ENCODE measurements at regions not wholly inside any gene's neighbourhood (a gene's known extent, or its start where the extent isn't known, plus 50 kb on each side); places are given as distances from the start of the nearest gene placed in this dataset.

DNA sequence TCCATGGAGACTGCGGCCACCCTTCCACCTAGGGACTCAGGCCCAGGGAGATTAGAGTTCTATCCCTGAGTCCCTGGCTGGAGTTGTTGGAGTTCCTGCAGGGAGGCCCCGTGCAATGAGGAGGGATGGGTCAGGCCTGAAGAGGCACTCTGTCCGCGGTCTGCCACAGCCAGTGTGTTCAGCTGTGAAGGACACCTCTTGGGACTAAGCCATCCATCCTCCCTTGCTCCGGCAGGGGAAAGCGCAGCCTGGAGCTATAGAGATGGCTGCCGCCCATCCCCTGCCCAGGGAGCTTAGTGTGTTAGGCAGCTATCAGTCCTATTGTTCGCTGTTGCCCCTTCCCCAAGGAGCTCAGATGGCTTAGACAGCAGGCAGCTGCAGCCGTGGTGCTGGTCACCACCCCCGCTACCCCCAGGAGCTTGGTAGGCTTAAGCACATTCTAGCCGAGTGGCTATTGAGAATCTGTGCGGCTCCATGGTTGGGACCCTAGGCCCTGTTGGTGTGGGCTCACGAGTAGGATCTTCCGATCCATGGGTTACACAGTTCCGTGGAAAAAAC is 141.3 kb downstream of the CYB561 start:
- Histone ChIP-seq H3K27me3 (ENCODE audit: insufficient read depth, low read depth, severe bottlenecking) (no peaks in the 10 kb centered on the region), H3K36me3 (no peaks in the 10 kb centered on the region; the same call in 1 of the 2 replicates), H3K9me3 (ENCODE audit: severe bottlenecking) (peaks cover 3% of the 10 kb centered on the region), H3K27ac (no peak overlapping the region), H3K4me3 (ENCODE audit: low read depth, low read length) (no peak overlapping the region)
- TF ChIP-seq, protein P1, sequence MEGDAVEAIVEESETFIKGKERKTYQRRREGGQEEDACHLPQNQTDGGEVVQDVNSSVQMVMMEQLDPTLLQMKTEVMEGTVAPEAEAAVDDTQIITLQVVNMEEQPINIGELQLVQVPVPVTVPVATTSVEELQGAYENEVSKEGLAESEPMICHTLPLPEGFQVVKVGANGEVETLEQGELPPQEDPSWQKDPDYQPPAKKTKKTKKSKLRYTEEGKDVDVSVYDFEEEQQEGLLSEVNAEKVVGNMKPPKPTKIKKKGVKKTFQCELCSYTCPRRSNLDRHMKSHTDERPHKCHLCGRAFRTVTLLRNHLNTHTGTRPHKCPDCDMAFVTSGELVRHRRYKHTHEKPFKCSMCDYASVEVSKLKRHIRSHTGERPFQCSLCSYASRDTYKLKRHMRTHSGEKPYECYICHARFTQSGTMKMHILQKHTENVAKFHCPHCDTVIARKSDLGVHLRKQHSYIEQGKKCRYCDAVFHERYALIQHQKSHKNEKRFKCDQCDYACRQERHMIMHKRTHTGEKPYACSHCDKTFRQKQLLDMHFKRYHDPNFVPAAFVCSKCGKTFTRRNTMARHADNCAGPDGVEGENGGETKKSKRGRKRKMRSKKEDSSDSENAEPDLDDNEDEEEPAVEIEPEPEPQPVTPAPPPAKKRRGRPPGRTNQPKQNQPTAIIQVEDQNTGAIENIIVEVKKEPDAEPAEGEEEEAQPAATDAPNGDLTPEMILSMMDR (IDR thresholded peaks at IDR 0.05; ENCODE audit: low read depth, low read length): no peak
- DNase-seq: no peak

DNA sequence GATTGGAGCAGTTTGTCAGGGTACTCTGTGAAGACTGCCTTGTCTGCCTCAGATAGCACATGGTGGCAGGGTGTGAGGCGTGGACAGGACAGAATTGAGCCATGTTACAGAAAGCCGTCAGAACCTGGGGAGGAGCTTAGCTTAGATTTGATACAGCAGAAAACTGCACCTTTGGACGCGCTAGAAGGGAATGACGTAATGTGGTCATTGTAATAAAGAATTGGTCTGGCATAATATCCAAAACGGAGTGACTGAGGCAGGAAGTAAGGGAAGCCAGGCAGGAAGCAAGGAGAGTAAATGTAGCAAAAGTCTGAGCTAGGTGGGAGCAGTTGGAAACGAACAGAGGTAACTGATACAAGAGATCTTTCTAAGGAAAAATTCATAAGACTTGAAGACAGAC is 140.2 kb downstream of the CYB561 start:
- Histone ChIP-seq H3K4me3 (ENCODE audit: low read depth, low read length) (no peak overlapping the region), H3K27me3 (ENCODE audit: insufficient read depth, low read depth, severe bottlenecking) (no peaks in the 10 kb centered on the region), H3K27ac (no peak overlapping the region), H3K36me3 (no peaks in the 10 kb centered on the region; the same call in 1 of the 2 replicates), H3K9me3 (ENCODE audit: severe bottlenecking) (peaks cover 3% of the 10 kb centered on the region)
- TF ChIP-seq, protein P1 (IDR thresholded peaks at IDR 0.05; ENCODE audit: low read depth, low read length): no peak
- DNase-seq: no peak

DNA sequence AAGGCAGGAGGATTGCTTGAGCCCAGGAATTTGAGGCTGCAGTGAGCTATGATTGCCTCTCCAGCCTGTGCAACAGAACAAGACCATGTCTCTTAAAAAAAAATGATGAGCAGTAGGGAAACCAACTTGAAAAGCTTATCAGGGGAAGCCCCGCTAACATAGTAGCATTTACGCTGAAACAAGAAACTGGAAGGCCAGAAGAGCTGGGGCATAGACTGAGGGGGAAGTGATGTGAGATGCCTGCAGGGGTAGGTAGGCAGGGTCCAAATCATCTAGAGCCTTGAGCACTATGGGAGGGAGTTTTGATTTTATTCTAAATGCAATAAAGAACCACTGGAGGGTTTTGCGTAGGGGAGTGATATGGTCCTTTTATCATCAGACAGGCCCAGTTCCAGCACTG is 139.3 kb downstream of the CYB561 start:
- Histone ChIP-seq H3K27me3 (ENCODE audit: insufficient read depth, low read depth, severe bottlenecking) (no peaks in the 10 kb centered on the region), H3K27ac (no peak overlapping the region), H3K9me3 (ENCODE audit: severe bottlenecking) (peaks cover 3% of the 10 kb centered on the region), H3K36me3 (no peaks in the 10 kb centered on the region; the same call in 1 of the 2 replicates), H3K4me3 (ENCODE audit: low read depth, low read length) (no peak overlapping the region)
- TF ChIP-seq, protein P1 (IDR thresholded peaks at IDR 0.05; ENCODE audit: low read depth, low read length): no peak
- no peak for DNase-seq

DNA sequence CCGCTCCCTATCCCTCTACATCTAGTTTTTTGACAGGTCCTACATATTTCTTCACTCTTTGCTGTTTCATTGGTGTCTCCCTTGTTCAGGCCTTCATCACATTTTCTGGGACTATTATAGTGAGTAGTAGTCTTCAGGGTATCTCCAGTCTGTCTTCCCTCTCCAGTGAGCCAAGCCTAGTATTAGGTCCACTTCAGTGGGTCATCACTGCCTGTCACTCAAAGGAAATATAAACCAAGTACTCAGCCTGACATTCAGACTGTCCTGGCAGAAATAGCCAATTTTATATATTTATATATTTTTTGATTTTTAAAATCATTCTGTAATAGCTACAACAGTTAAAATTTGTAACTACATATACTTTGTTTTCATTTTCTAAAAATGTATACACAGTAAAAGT is 137.8 kb downstream of the CYB561 start:
- Histone ChIP-seq H3K27ac (no peak overlapping the region), H3K4me3 (ENCODE audit: low read depth, low read length) (no peak overlapping the region), H3K27me3 (ENCODE audit: insufficient read depth, low read depth, severe bottlenecking) (no peaks in the 10 kb centered on the region), H3K36me3 (no peaks in the 10 kb centered on the region; the same call in 1 of the 2 replicates), H3K9me3 (ENCODE audit: severe bottlenecking) (no peaks in the 10 kb centered on the region)
- TF ChIP-seq, protein P1 (IDR thresholded peaks at IDR 0.05; ENCODE audit: low read depth, low read length): no peak
- no peak for DNase-seq

DNA sequence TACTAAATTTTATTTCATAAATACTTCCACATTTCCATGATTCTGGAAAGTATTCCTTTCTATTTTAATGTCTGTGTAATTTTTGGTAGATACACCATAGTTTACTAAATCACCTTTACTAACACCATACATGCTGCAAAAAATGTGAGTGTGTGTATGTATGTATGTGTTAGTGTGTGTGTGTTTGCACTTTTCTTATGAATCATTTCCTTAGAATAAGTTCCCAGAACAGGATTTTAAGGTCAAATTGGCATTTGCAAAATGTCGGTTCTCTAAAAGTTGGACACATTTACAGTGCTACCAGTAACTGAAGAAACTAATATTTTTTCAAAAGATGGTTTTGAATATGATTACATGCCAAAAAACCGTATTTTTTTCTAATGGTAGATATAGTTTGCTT is 137.1 kb downstream of the CYB561 start:
- Histone ChIP-seq H3K4me3 (ENCODE audit: low read depth, low read length) (no peak overlapping the region), H3K27ac (no peak overlapping the region), H3K9me3 (ENCODE audit: severe bottlenecking) (no peaks in the 10 kb centered on the region), H3K27me3 (ENCODE audit: insufficient read depth, low read depth, severe bottlenecking) (no peaks in the 10 kb centered on the region), H3K36me3 (no peaks in the 10 kb centered on the region; the same call in 1 of the 2 replicates)
- TF ChIP-seq, protein P1 (IDR thresholded peaks at IDR 0.05; ENCODE audit: low read depth, low read length): no peak
- DNase-seq: no peak

DNA sequence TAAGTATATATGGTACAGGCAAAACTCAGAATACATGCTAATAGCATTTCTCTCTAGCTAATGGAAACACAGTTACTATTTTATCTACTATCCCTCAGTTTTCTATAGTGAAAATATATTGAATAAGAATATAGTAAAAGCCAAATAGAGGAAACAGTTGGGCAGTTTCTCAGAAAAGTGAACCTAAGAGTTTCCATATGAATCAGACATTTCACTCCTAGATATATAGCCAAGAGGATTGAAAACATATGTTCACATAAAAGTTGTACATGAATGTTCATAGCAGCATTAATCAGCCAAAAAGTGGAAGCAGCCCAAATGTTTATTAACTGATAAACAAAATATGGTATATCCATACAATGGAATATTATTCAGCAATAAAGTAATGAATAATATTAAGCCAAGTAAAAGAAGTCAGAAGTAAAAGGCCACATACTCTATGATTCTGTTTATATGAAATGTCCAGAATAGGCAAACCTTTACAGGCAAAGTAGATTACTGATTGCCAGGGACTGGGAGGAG is 134.6 kb downstream of the CYB561 start:
- TF ChIP-seq, protein P1 (IDR thresholded peaks at IDR 0.05; ENCODE audit: low read depth, low read length): no peak
- Histone ChIP-seq H3K27me3 (ENCODE audit: insufficient read depth, low read depth, severe bottlenecking) (no peaks in the 10 kb centered on the region), H3K36me3 (no peaks in the 10 kb centered on the region; the same call in none of the 2 replicates), H3K9me3 (ENCODE audit: severe bottlenecking) (no peaks in the 10 kb centered on the region), H3K27ac (no peak overlapping the region), H3K4me3 (ENCODE audit: low read depth, low read length) (no peak overlapping the region)
- DNase-seq: no peak

Data from WERI-Rb-1 (cell line).